HL-60 (cell line): ENCODE measurements at regions not wholly inside any gene's neighbourhood (a gene's known extent, or its start where the extent isn't known, plus 50 kb on each side); places are given as distances from the start of the nearest gene placed in this dataset.

Source experiments
- CTCF ChIP-seq: IDR thresholded peaks from one replicate; pipeline ENCODE4 v1.5.1; 2011; ENCODE audit warnings: low read length, control low read depth, inconsistent platforms; ENCODE audit not compliant: insufficient read depth
- POLR2AphosphoS5 ChIP-seq: IDR thresholded peaks from 2 replicates; pipeline ENCODE4 v1.6.1; 2012; ENCODE audit warnings: low read depth
- REST ChIP-seq: IDR thresholded peaks from 2 replicates; pipeline ENCODE4 v1.6.1; 2012; ENCODE audit warnings: low read depth; ENCODE audit not compliant: insufficient replicate concordance
- SPI1 ChIP-seq: IDR thresholded peaks from 2 replicates; pipeline ENCODE4 v1.6.1; 2012; ENCODE audit warnings: low read depth, mild to moderate bottlenecking, borderline replicate concordance

GRCh38 chr9:2302606-2303005 lies 287.5 kb downstream of the SMARCA2 start:
- TF ChIP-seq CTCF (no peak), POLR2AphosphoS5 (no peak), SPI1 (no peak), REST (no peak)
